Keratinocyte (primary cell): ENCODE measurements at regions not wholly inside any gene's neighbourhood (a gene's known extent, or its start where the extent isn't known, plus 50 kb on each side); places are given as distances from the start of the nearest gene placed in this dataset.
A peak's percentile ranks its signal among the peaks of the same experiment; 100 is the strongest.

Experiments
- CTCF ChIP-seq, 3 experiments: IDR thresholded peaks in 1 of 3; conservative IDR thresholded peaks in 1 of 3; optimal IDR thresholded peaks in 1 of 3; 2 replicates in 2 of 3; 3 replicates in 1 of 3; pipeline versions ENCODE3 to v1.5.1; 2011; ENCODE audit warnings: low read length in 3 of 3, mild to moderate bottlenecking in 3 of 3, moderate library complexity in 2 of 3, control low read depth in 1 of 3, inconsistent platforms in 1 of 3; ENCODE audit not compliant: insufficient read depth in 2 of 3; ENCODE audit errors: extremely low read depth in 1 of 3
- EZH2 ChIP-seq: IDR thresholded peaks from one replicate; pipeline ENCODE4 v1.6.1; 2012; ENCODE audit warnings: inconsistent platforms, mild to moderate bottlenecking, low read length, moderate library complexity

- TF ChIP-seq CTCF (optimal IDR thresholded peaks at IDR 0.05 in 1 of 3, IDR thresholded peaks at IDR 0.05 in 1 of 3, conservative IDR thresholded peaks at IDR 0.05 in 1 of 3; ENCODE audit: extremely low read depth in 1 of 3, insufficient read depth in 2 of 3, low read length in 3 of 3) (peak in 1 of 3 experiments; percentile 9), EZH2 (no peak)
Measured at GRCh38 chr4:188372829-188373228, 233.6 kb downstream of the TRIML1 start.
